ENCODE measurements at regions not wholly inside any gene's neighbourhood (a gene's known extent, or its start where the extent isn't known, plus 50 kb on each side); places are given as distances from the start of the nearest gene placed in this dataset.

GRCh38 chr10:78193189-78193588, 159.5 kb downstream of the RPS24 start:
- no peaks in the 10 kb centered on the region for H4K20me1 ChIP-seq (ENCODE audit: insufficient read depth)
- no peaks in the 10 kb centered on the region for H3K4me1 ChIP-seq (replicated peaks; ENCODE audit: insufficient read depth)
- H3K9me3 ChIP-seq (ENCODE audit: insufficient read depth, low read depth): peaks cover 6% of the 10 kb centered on the region; the same call in 1 of the 2 replicates
- no peaks in the 10 kb centered on the region for H3F3A ChIP-seq (ENCODE audit: insufficient read depth, low read depth)
- no peaks in the 10 kb centered on the region for H3K36me3 ChIP-seq (ENCODE audit: low read depth)
- H3K27ac ChIP-seq: no peak overlapping the region
- H3K79me2 ChIP-seq (ENCODE audit: low read depth): no peaks in the 10 kb centered on the region
- BruUV-seq (replicated peaks): no TSS peak
- intact Hi-C loops (cut with micrococcal nuclease; ENCODE audit: unreplicated experiment): no loop called here
- TF ChIP-seq EZH2 (IDR thresholded peaks at IDR 0.05; ENCODE audit: low read depth) (no peak), CTCF (conservative IDR thresholded peaks at IDR 0.05) (no peak)
- no peak for DNase-seq
- no peaks in the 10 kb centered on the region for H3K9me2 ChIP-seq (ENCODE audit: insufficient read depth)
- H3K27me3 ChIP-seq (ENCODE audit: insufficient read depth, low read depth): peaks cover 47% of the 10 kb centered on the region; the same call in 1 of the 2 replicates
- ChIA-PET POLR2A (ENCODE audit: unreplicated experiment) (no interaction called here), CTCF (no interaction called here)
- H3K4me3 ChIP-seq: no peak overlapping the region
- no peak overlapping the region for H2AFZ ChIP-seq
- no peak overlapping the region for H3K4me2 ChIP-seq

GRCh38 chr10:78194050-78194449, 160.4 kb downstream of the RPS24 start:
- Histone ChIP-seq H4K20me1 (ENCODE audit: insufficient read depth) (no peaks in the 10 kb centered on the region), H3F3A (ENCODE audit: insufficient read depth, low read depth) (no peaks in the 10 kb centered on the region), H3K27ac (no peak overlapping the region), H3K36me3 (ENCODE audit: low read depth) (no peaks in the 10 kb centered on the region), H3K27me3 (ENCODE audit: insufficient read depth, low read depth) (peaks cover 48% of the 10 kb centered on the region; the same call in 1 of the 2 replicates), H3K4me3 (no peak overlapping the region), H3K4me1 (replicated peaks; ENCODE audit: insufficient read depth) (no peaks in the 10 kb centered on the region), H3K9me2 (ENCODE audit: insufficient read depth) (no peaks in the 10 kb centered on the region), H2AFZ (no peak overlapping the region), H3K4me2 (no peak overlapping the region), H3K9me3 (ENCODE audit: insufficient read depth, low read depth) (peaks cover 6% of the 10 kb centered on the region; the same call in 1 of the 2 replicates), H3K79me2 (ENCODE audit: low read depth) (no peaks in the 10 kb centered on the region)
- ChIA-PET POLR2A (ENCODE audit: unreplicated experiment) (no interaction called here), CTCF (no interaction called here)
- no TSS peak for BruUV-seq (replicated peaks)
- DNase-seq: no peak
- no peak for TF ChIP-seq EZH2 (IDR thresholded peaks at IDR 0.05; ENCODE audit: low read depth)
- no peak for TF ChIP-seq CTCF (conservative IDR thresholded peaks at IDR 0.05)
- intact Hi-C loops (cut with micrococcal nuclease; ENCODE audit: unreplicated experiment): no loop called here

DNA sequence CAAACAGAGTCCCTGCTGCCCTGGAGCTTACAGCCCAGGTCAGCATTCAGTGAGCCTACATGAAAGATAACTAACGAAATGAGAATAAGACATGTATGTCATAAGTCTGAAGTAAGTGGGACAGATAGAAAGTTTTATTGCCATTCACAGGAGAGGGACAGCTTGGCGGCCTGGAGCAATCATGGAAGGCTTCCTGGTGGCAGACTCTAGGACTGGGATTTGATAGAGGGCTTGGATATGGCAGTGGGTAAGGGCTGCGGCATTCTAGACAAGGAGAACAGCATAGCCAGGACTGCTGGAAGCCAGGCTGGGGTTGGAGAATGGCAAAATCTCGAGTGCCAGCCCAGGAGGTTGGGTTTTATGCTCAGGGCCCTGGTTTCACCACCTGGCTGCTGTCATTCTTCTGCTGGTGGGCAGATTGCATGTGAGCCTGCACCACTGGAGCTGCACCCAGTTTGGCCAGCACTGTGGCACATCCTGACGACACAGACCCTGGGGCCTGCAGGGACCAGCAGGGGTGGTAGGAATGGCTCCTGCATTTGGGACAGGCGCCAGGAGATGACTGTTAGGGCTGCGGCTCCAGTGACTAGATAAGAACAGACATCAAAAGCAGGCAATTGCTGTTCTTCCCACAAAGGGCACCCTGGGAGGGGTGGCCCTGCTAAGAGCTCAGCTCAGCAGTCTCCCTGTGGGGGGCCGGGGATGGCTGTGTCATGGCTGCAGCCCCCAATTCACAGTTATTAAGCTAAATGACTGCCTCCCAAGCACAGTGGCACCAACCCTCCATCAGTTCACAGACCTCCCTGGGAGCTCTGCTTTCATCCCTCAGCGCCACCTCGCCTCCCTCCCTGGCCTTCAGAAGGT, 161.1 kb downstream of the RPS24 start:
- BruUV-seq (replicated peaks): no TSS peak
- Histone ChIP-seq H3K36me3 (ENCODE audit: low read depth) (no peaks in the 10 kb centered on the region), H3F3A (ENCODE audit: insufficient read depth, low read depth) (no peaks in the 10 kb centered on the region), H3K79me2 (ENCODE audit: low read depth) (no peaks in the 10 kb centered on the region), H3K4me2 (no peak overlapping the region), H3K9me3 (ENCODE audit: insufficient read depth, low read depth) (peaks cover 6% of the 10 kb centered on the region; the same call in 1 of the 2 replicates), H3K4me3 (no peak overlapping the region), H3K9me2 (ENCODE audit: insufficient read depth) (no peaks in the 10 kb centered on the region), H3K4me1 (replicated peaks; ENCODE audit: insufficient read depth) (no peaks in the 10 kb centered on the region), H2AFZ (no peak overlapping the region), H3K27me3 (ENCODE audit: insufficient read depth, low read depth) (peaks cover 50% of the 10 kb centered on the region; the same call in 1 of the 2 replicates), H3K27ac (no peak overlapping the region), H4K20me1 (ENCODE audit: insufficient read depth) (no peaks in the 10 kb centered on the region)
- TF ChIP-seq CTCF (conservative IDR thresholded peaks at IDR 0.05) (no peak), EZH2 (IDR thresholded peaks at IDR 0.05; ENCODE audit: low read depth) (no peak)
- intact Hi-C loops (cut with micrococcal nuclease; ENCODE audit: unreplicated experiment): no loop called here
- ChIA-PET CTCF (no interaction called here), POLR2A (ENCODE audit: unreplicated experiment) (no interaction called here)
- DNase-seq: no peak

Measured in PC-9 (cell line).